ENCODE measurements at regions not wholly inside any gene's neighbourhood (a gene's known extent, or its start where the extent isn't known, plus 50 kb on each side); places are given as distances from the start of the nearest gene placed in this dataset.
"Not testable (repeated sequence)": the region's sequence is repeated elsewhere in the genome, so short reads cannot be mapped to it uniquely, and the experiment has no call there.

DNA sequence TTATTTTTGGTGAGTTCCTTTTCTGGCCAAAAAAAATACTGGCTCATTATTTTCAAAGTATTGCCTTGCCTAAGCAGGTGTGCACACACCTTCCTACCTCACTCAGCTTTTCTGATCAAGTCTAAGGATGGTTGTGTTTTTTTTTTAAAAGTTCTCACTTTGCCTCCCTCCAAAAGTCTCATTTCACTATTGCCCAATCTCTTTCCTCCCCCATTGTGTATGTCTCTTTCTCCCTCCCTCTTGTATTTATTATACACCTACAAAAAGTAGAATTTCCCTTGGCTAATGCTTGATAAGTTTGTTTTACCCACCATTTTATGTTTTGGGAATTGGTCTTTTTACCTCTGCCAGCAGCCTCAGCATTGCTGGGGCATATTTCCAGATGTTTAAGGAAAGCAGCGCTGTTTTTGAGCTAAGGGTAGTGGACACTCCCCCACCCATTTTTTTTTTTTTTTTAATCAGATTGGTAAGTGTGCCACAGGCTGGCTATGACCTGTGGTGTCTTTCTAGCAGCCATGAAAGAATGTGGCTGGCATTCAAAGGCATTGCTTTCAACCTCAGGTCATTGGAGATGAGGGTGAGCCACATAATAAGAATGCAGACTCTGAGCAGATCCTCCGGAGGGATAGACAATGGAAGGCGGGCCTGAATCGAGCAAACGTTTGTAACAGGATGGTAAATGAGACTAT is 668.6 kb downstream of the UTRN start:
- Mint-ChIP-seq H3K27me3 (ENCODE audit: low read depth) (peaks cover 6% of the 10 kb centered on the region), H3K4me3 (no peak overlapping the region), H3K36me3 (ENCODE audit: insufficient read depth in 2 of 2) (no peaks in the 10 kb centered on the region), H3K27ac (no peak overlapping the region), H3K9me3 (peaks cover 0 to 2% of the 10 kb centered on the region in 2 donors), H3K4me1 (ENCODE audit: low read depth) (no peaks in the 10 kb centered on the region)
- no peak for DNase-seq
- no peak for ATAC-seq (replicated peaks in 1 of 2)

GRCh38 chr6:144954241-144954556 is 669.1 kb downstream of the UTRN start:
- H3K27ac Mint-ChIP-seq, result no peak overlapping the region
- H3K9me3 Mint-ChIP-seq, result peaks cover 0 to 2% of the 10 kb centered on the region in 2 donors
- H3K4me1 Mint-ChIP-seq (ENCODE audit: low read depth), result no peaks in the 10 kb centered on the region
- H3K27me3 Mint-ChIP-seq (ENCODE audit: low read depth), result peaks cover 6% of the 10 kb centered on the region
- H3K4me3 Mint-ChIP-seq, result no peak overlapping the region
- ATAC-seq (replicated peaks in 1 of 2) (no peak), DNase-seq (no peak)
- no peaks in the 10 kb centered on the region for H3K36me3 Mint-ChIP-seq (ENCODE audit: insufficient read depth in 2 of 2)

DNA sequence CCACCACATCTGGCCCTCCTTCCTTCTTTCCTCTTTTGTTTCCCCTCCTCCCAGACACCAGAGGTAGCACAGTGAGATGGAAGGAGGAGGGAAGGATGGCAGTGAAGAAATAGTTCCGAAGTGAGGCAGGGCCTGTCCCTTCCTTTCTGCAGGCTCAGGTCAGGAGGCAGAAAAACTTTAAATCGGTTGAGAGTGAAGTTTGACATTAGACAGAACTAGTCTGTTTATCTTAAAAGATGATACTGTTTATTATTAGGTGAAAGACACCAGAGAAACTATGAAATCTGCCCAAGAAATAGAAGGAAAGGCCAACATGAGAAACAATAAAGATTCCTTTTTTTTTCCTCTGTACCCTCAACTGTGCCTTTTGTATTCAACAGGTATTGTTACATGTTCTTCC is 670.3 kb downstream of the UTRN start:
- peaks cover 0 to 2% of the 10 kb centered on the region in 2 donors for H3K9me3 Mint-ChIP-seq
- no peaks in the 10 kb centered on the region for H3K36me3 Mint-ChIP-seq (ENCODE audit: insufficient read depth in 2 of 2)
- H3K4me1 Mint-ChIP-seq (ENCODE audit: low read depth), result no peaks in the 10 kb centered on the region
- peaks cover 6% of the 10 kb centered on the region for H3K27me3 Mint-ChIP-seq (ENCODE audit: low read depth)
- no peak overlapping the region for H3K27ac Mint-ChIP-seq
- DNase-seq (no peak), ATAC-seq (replicated peaks in 1 of 2) (no peak)
- H3K4me3 Mint-ChIP-seq, result no peak overlapping the region

DNA sequence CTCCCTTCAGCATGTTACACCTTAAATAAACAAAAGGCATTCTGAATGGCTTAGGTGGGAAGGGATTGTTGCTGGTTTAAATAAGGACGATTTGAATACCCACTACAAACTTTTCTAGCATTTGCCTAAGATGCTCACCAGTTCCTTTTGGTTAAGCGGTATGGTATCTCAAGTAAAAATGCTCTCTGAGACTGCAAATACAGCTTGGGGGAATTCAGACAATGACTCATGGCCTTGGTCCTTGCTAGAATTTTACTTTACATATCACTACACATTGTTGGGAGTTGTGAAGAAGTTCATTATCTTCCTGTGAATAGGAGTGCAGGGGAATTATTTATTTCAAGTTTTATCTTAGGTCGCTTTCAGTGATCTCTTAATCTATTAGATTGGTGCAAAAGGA is 670.7 kb downstream of the UTRN start:
- Mint-ChIP-seq H3K27ac (no peak overlapping the region), H3K4me1 (ENCODE audit: low read depth) (no peaks in the 10 kb centered on the region), H3K9me3 (peaks cover 0 to 1% of the 10 kb centered on the region in 2 donors), H3K4me3 (no peak overlapping the region), H3K36me3 (ENCODE audit: insufficient read depth in 2 of 2) (no peaks in the 10 kb centered on the region), H3K27me3 (ENCODE audit: low read depth) (peaks cover 6% of the 10 kb centered on the region)
- no peak for ATAC-seq (replicated peaks in 1 of 2)
- DNase-seq, result no peak

DNA sequence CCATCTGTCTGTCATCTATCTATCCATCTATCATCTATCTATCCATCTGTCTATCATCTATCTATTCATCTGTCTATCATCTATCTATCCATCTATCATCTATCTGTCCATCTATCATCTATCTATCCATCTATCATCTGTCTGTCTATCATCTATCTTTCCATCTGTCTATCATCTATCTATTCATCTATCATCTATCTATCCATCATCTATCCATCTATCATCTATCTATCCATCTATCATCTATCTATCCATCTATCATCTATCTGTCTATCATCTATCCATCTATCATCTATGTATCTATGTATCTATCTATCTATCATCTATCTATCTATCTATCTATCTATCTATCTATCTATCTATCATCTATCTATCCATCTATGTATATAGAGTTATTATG is 671.6 kb downstream of the UTRN start:
- H3K4me1 Mint-ChIP-seq (ENCODE audit: low read depth); H3K9me3 Mint-ChIP-seq; H3K36me3 Mint-ChIP-seq (ENCODE audit: insufficient read depth in 2 of 2); H3K27ac Mint-ChIP-seq; ATAC-seq (replicated peaks in 1 of 2); H3K4me3 Mint-ChIP-seq; H3K27me3 Mint-ChIP-seq (ENCODE audit: low read depth); DNase-seq: not testable (repeated sequence)

DNA sequence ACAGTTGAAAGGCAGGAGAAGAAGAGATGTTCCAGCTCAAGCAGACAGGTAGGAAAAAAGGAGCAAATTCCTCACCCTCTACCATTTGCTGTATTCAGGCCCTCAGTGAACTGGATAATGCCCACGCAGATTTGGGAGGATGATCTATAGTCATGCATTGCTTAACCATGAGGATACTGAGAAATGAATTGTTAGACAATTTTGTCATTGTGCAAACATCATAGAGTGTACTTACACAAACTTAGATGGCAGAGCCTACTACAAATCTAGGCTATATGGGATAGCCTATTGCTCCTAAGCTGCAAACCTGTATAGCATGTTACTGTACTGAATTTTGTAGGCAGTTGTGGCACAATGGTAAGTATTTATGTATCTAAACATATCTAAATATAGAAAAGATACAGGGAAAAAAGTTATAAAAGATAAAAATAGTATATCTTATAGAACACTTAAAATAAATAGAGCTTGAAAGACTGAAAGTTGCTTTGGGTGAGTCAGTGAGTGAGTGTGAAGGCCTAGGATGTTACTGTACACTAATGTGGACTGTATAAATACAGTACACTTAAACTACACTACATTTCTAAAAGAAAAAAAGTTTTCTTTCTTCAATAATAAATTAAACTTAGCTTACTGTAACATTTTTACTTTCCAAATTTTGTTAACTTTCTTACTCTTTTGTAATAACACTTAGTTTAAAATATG is 672.3 kb downstream of the UTRN start:
- Mint-ChIP-seq H3K27ac (no peak overlapping the region), H3K9me3 (no peaks in the 10 kb centered on the region), H3K36me3 (ENCODE audit: insufficient read depth in 2 of 2) (no peaks in the 10 kb centered on the region), H3K27me3 (ENCODE audit: low read depth) (peaks cover 4% of the 10 kb centered on the region), H3K4me3 (no peak overlapping the region), H3K4me1 (ENCODE audit: low read depth) (no peaks in the 10 kb centered on the region)
- no peak for DNase-seq
- no peak for ATAC-seq (replicated peaks in 1 of 2)

DNA sequence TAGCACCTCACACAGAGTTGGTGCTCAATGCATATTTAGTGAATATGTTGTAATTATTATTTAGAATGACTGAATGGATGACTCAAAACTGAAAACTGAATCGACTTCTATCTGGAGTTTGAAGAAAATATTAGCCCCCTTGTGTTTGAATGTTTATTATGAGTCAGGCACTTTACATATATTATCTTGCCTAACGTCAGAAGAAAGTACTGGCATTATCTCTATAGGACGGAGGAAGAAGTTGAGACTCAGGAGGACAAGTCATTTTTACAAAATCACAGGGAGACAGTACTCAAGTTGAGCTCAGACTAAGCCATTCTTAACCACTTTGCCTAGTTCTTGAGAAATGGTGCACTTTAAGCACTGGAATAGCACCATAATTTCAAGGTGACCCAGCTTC is 684.0 kb downstream of the UTRN start:
- H3K36me3 Mint-ChIP-seq (ENCODE audit: insufficient read depth in 2 of 2), result no peaks in the 10 kb centered on the region

DNA sequence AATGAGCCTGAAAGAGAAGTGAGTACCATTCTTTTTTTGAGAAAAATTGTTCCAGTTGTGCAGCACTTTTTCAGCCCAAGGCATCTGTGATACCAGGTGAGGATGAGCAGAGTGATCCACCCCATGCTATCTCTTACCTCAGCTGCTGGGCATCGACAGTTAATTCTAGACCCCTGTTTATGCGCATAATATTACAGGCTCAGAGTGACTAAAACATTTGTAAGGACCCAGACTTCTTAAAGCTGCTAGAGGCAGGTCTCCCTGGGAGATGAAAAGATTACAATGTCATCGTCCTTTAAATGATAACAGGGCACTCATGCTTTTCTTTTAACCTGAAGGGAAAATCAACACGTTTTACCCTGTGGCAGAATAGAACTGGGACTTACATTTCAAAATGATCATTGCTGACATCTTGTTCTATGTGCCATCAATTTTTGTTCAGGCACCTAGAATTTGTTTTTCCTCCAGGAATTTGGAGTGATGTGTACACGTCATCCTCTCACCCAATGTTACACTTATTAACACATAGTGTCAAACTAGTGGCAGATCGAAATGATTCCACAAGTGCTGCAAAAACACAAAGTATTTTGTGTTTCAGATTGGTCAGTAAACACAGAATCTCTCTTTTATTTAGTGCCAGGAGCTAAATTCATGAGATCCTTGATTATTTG is 684.6 kb downstream of the UTRN start:
- Mint-ChIP-seq H3K9me3 (no peaks in the 10 kb centered on the region), H3K4me3 (no peak overlapping the region), H3K27ac (no peak overlapping the region), H3K4me1 (ENCODE audit: low read depth) (no peaks in the 10 kb centered on the region), H3K36me3 (ENCODE audit: insufficient read depth in 2 of 2) (no peaks in the 10 kb centered on the region), H3K27me3 (ENCODE audit: low read depth) (peaks cover 17% of the 10 kb centered on the region)
- no peak for ATAC-seq (replicated peaks in 1 of 2)
- DNase-seq, result no peak

More for the DNA sequence above, 684.0 kb downstream of the UTRN start:
- DNase-seq (no peak), ATAC-seq (replicated peaks in 1 of 2) (no peak)
- Mint-ChIP-seq H3K4me1 (ENCODE audit: low read depth) (no peaks in the 10 kb centered on the region), H3K4me3 (no peak overlapping the region), H3K9me3 (no peaks in the 10 kb centered on the region), H3K27ac (no peak overlapping the region), H3K27me3 (ENCODE audit: low read depth) (peaks cover 17% of the 10 kb centered on the region)

GRCh38 chr6:144977250-144977864 is 692.2 kb downstream of the UTRN start:
- H3K36me3 Mint-ChIP-seq (ENCODE audit: insufficient read depth in 2 of 2); H3K9me3 Mint-ChIP-seq; H3K4me3 Mint-ChIP-seq; H3K4me1 Mint-ChIP-seq (ENCODE audit: low read depth); DNase-seq; H3K27ac Mint-ChIP-seq; ATAC-seq (replicated peaks in 1 of 2): not testable (repeated sequence)
- H3K27me3 Mint-ChIP-seq (ENCODE audit: low read depth), result peaks cover 11% of the 10 kb centered on the region

GRCh38 chr6:144978208-144978607 is 693.1 kb downstream of the UTRN start:
- Mint-ChIP-seq H3K36me3 (ENCODE audit: insufficient read depth in 2 of 2) (peaks cover 1 to 2% of the 10 kb centered on the region in 2 donors), H3K27ac (no peak overlapping the region), H3K4me1 (ENCODE audit: low read depth) (no peaks in the 10 kb centered on the region), H3K27me3 (ENCODE audit: low read depth) (peaks cover 11% of the 10 kb centered on the region), H3K9me3 (peaks cover 4 to 6% of the 10 kb centered on the region in 2 donors), H3K4me3 (no peak overlapping the region)
- DNase-seq (no peak), ATAC-seq (replicated peaks in 1 of 2) (no peak)

GRCh38 chr6:144986271-144986670 is 701.1 kb downstream of the UTRN start:
- H3K9me3 Mint-ChIP-seq, result peaks cover 7 to 9% of the 10 kb centered on the region in 2 donors
- peaks cover 25% of the 10 kb centered on the region for H3K27me3 Mint-ChIP-seq (ENCODE audit: low read depth)
- H3K4me3 Mint-ChIP-seq, result no peak overlapping the region
- H3K36me3 Mint-ChIP-seq (ENCODE audit: insufficient read depth in 2 of 2), result peaks cover 4 to 6% of the 10 kb centered on the region in 2 donors
- no peaks in the 10 kb centered on the region for H3K4me1 Mint-ChIP-seq (ENCODE audit: low read depth)
- DNase-seq, result no peak
- no peak for ATAC-seq (replicated peaks in 1 of 2)
- no peak overlapping the region for H3K27ac Mint-ChIP-seq

DNA sequence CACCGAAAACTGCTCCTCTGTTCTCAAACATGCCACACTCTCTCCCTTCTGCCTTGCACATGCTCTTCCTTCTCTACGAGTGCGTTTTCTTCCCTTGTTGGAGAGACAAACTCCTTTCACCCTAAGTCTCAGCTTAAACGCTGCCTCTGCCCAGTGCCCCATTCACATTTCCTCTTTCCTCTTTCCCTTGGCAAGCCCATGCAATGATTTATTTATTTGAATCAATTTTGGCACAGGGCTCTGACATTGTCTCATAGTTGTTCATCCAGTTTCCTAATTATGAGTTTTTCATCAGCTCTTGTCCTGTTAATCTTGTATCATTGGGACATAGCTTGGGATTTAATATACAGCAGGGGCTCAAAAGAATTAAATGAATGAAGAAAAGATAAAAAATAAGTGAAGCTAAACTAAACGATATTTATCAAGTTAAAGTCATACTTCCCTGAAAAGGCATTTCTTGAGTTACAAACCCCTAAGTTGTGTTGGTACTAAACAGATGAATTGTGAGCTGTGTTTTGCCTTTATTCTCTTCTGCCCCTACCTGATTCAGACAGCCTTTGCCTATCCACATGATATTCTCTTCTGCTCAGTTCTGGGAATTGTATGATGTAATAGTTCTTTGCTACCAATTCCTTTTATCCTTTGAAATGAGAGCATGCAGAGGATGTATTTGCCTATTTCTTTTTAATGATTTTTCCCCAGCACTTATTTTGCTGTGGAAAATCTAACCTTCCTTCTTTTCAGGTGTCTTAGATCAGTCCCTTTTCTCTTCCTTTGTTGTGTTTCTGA is 704.4 kb downstream of the UTRN start:
- Mint-ChIP-seq H3K27me3 (ENCODE audit: low read depth) (peaks cover 25% of the 10 kb centered on the region), H3K4me1 (ENCODE audit: low read depth) (no peaks in the 10 kb centered on the region), H3K36me3 (ENCODE audit: insufficient read depth in 2 of 2) (peaks cover 2 to 6% of the 10 kb centered on the region in 2 donors), H3K27ac (no peak overlapping the region), H3K4me3 (no peak overlapping the region), H3K9me3 (peaks cover 5 to 7% of the 10 kb centered on the region in 2 donors)
- DNase-seq (no peak), ATAC-seq (replicated peaks in 1 of 2) (no peak)

Measured in activated T-cell treated with anti-CD3 and anti-CD28 coated beads, Interleukin-2, amount 50 U/mL, for 72 hours (primary cell).